HG02588 (cell line): ENCODE measurements at regions not wholly inside any gene's neighbourhood (a gene's known extent, or its start where the extent isn't known, plus 50 kb on each side); places are given as distances from the start of the nearest gene placed in this dataset.

Source experiments
- ATAC-seq: cut with Tn5 transposase; IDR thresholded peaks from one replicate; pipeline ENCODE4 v1.9.1; 2021; ENCODE audit warnings: mild to moderate bottlenecking, moderate library complexity; ENCODE audit not compliant: unreplicated experiment

GRCh38 chr12:46131732-46132469, 136.9 kb downstream of the SLC38A1 start:
- ATAC-seq = no peak

GRCh38 chr12:46127656-46128055, 137.3 kb upstream of the SCAF11 start:
- ATAC-seq = no peak

GRCh38 chr12:46126050-46126727, 135.8 kb upstream of the SCAF11 start:
- ATAC-seq = no peak

- ATAC-seq = peak; percentile 79
Observed at GRCh38 chr12:46124848-46125619, 134.7 kb upstream of the SCAF11 start.

- ATAC-seq = no peak
Observed at GRCh38 chr12:46124132-46124847, 133.9 kb upstream of the SCAF11 start.

- no peak for ATAC-seq
Observed at GRCh38 chr12:46112364-46112763, 122.0 kb upstream of the SCAF11 start.

- no peak for ATAC-seq
Observed at GRCh38 chr12:46111715-46112114, 121.3 kb upstream of the SCAF11 start.

- ATAC-seq = no peak
Observed at GRCh38 chr12:46110928-46111699, 120.7 kb upstream of the SCAF11 start.

- ATAC-seq = no peak
Observed at GRCh38 chr12:46110223-46110611, 119.8 kb upstream of the SCAF11 start.

GRCh38 chr12:46109343-46110222, 119.2 kb upstream of the SCAF11 start:
- no peak for ATAC-seq

- peak; percentile 80 for ATAC-seq
Observed at GRCh38 chr12:46108721-46109120, 118.3 kb upstream of the SCAF11 start.

GRCh38 chr12:46107591-46107990, 117.2 kb upstream of the SCAF11 start:
- ATAC-seq = no peak

GRCh38 chr12:46105735-46106134, 115.4 kb upstream of the SCAF11 start:
- no peak for ATAC-seq

GRCh38 chr12:46103559-46104383, 113.4 kb upstream of the SCAF11 start:
- ATAC-seq = no peak

- no peak for ATAC-seq
Observed at GRCh38 chr12:46101485-46101869, 111.1 kb upstream of the SCAF11 start.

- ATAC-seq = no peak
Observed at GRCh38 chr12:46100551-46101484, 110.4 kb upstream of the SCAF11 start.

- no peak for ATAC-seq
Observed at GRCh38 chr12:46089414-46090162, 99.2 kb upstream of the SCAF11 start.
